ENCODE measurements at regions not wholly inside any gene's neighbourhood (a gene's known extent, or its start where the extent isn't known, plus 50 kb on each side); places are given as distances from the start of the nearest gene placed in this dataset.
A peak's percentile ranks its signal among the peaks of the same experiment; 100 is the strongest.

DNA sequence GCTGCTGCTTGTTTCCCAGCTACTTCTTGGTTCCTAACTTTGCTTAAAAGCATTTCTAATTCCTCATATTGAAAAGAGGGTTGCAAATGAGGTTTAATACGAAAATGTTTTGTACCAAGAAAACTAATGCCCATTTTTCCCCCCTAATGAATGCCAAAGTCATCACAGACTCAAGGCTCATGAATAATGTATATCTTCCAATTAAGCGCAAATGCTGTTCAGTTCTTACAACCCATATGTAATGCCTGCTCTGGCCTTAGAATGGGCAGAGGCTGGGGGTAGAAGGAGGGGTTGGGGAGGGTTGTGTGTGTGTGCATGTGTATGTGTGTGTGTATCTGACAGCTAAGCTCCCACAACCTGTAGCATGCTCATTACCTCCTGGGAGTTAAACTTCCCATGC lies 901.7 kb downstream of the KCNMA1 start:
- H3K27ac ChIP-seq (ENCODE audit: low read depth, low read length), result no peak overlapping the region
- H3K27ac Mint-ChIP-seq, result peak overlapping the region in 1 of 7 donors; percentile 73
- H3K9me3 Mint-ChIP-seq, result peaks cover 0 to 15% (median 5%) of the 10 kb centered on the region in 8 donors

DNA sequence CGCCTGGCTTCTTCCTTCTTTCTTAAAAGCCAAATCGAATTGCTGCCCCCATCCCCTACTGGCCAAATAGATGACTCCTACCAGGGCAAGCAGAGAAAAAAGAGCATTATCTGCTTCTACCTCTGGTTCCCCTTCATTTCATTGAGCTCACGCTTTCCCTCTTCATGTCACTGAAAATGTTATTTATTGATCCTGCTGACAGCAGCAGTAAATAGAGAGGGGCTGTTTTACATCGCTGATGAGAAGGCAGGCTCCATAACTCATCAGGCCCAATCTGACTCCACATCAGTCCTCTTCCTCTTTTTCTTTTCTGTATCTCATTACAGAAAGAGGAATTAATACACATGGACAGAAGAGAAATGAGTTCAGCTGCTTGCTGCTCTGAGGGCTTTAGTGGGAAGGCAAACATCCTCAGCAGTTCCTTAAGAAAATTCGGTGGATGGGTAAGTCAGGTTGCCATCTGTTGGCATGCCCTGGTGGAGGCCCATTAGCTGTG lies 904.1 kb downstream of the KCNMA1 start:
- Histone ChIP-seq H3K27me3 (ENCODE audit: insufficient read depth, low read length) (no peaks in the 10 kb centered on the region), H3K27ac (ENCODE audit: low read depth, low read length) (no peak overlapping the region), H3K4me1 (ENCODE audit: insufficient read depth, low read length) (no peaks in the 10 kb centered on the region), H3K9me3 (ENCODE audit: control insufficient read depth in 1 of 2, low read length in 2 of 2) (no peaks in the 10 kb centered on the region), H3K4me3 (ENCODE audit: low read length in 2 of 2) (no peak overlapping the region), H3K36me3 (ENCODE audit: insufficient read depth, low read length) (no peaks in the 10 kb centered on the region)
- intact Hi-C loops (cut with micrococcal nuclease), result no loop called here
- peak overlapping the region in 1 of 7 donors; percentile 86 for H3K27ac Mint-ChIP-seq
- peaks cover 2 to 20% (median 6%) of the 10 kb centered on the region in 8 donors for H3K9me3 Mint-ChIP-seq
- no peaks in the 10 kb centered on the region for H3K36me3 Mint-ChIP-seq
- H3K4me1 Mint-ChIP-seq, result peaks cover 0 to 3% (median 0%) of the 10 kb centered on the region in 4 donors
- ChIA-PET POLR2A (ENCODE audit: partially characterized antibody) (no interaction called here), CTCF (ENCODE audit: partially characterized antibody) (no interaction called here)
- no peaks in the 10 kb centered on the region for H3K27me3 Mint-ChIP-seq
- no peak overlapping the region for H3K4me3 Mint-ChIP-seq
- no peak for DNase-seq

More for the DNA sequence above, 901.7 kb downstream of the KCNMA1 start:
- H3K9me3 ChIP-seq (ENCODE audit: control insufficient read depth in 1 of 2, low read length in 2 of 2), result no peaks in the 10 kb centered on the region
- POLR2A ChIA-PET (ENCODE audit: partially characterized antibody), result no interaction called here
- CTCF ChIA-PET (ENCODE audit: partially characterized antibody), result no interaction called here
- DNase-seq, result no peak
- H3K4me1 Mint-ChIP-seq, result peaks cover 0 to 3% (median 0%) of the 10 kb centered on the region in 4 donors
- intact Hi-C loops (cut with micrococcal nuclease), result no loop called here
- no peak overlapping the region for H3K4me3 Mint-ChIP-seq
- H3K36me3 Mint-ChIP-seq, result no peaks in the 10 kb centered on the region
- no peak overlapping the region for H3K4me3 ChIP-seq (ENCODE audit: low read length in 2 of 2)
- H3K4me1 ChIP-seq (ENCODE audit: insufficient read depth, low read length), result no peaks in the 10 kb centered on the region
- H3K27me3 ChIP-seq (ENCODE audit: insufficient read depth, low read length), result no peaks in the 10 kb centered on the region
- H3K36me3 ChIP-seq (ENCODE audit: insufficient read depth, low read length), result no peaks in the 10 kb centered on the region
- H3K27me3 Mint-ChIP-seq, result no peaks in the 10 kb centered on the region

DNA sequence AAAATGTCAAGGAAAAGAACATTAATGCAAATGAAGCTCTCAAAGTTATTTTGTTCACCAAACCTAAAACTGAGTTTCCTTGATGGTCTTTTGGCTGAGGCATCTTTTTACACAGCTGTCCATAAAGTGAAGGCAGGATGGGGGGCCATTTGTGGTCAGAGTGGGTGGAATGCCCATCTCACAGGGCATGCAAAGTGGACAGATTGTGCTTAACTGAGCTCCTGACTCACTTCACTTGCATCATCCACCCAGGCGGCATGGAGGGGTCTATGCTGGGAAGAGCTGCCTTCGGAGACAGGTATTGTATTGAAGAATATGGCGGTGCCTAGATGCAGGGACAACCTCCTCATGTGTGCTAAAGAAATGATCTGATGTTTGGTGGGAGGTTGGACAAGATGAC lies 905.3 kb downstream of the KCNMA1 start:
- Mint-ChIP-seq H3K4me1 (peaks cover 0 to 3% (median 0%) of the 10 kb centered on the region in 4 donors), H3K9me3 (peaks cover 2 to 20% (median 6%) of the 10 kb centered on the region in 8 donors), H3K27me3 (no peaks in the 10 kb centered on the region), H3K36me3 (no peaks in the 10 kb centered on the region), H3K27ac (no peak overlapping the region), H3K4me3 (no peak overlapping the region)
- ChIA-PET CTCF (ENCODE audit: partially characterized antibody) (no interaction called here), POLR2A (ENCODE audit: partially characterized antibody) (no interaction called here)
- Histone ChIP-seq H3K27me3 (ENCODE audit: insufficient read depth, low read length) (no peaks in the 10 kb centered on the region), H3K9me3 (ENCODE audit: control insufficient read depth in 1 of 2, low read length in 2 of 2) (no peaks in the 10 kb centered on the region), H3K27ac (ENCODE audit: low read depth, low read length) (no peak overlapping the region), H3K4me3 (ENCODE audit: low read length in 2 of 2) (no peak overlapping the region), H3K4me1 (ENCODE audit: insufficient read depth, low read length) (no peaks in the 10 kb centered on the region), H3K36me3 (ENCODE audit: insufficient read depth, low read length) (no peaks in the 10 kb centered on the region)
- no peak for DNase-seq
- intact Hi-C loops (cut with micrococcal nuclease), result no loop called here

DNA sequence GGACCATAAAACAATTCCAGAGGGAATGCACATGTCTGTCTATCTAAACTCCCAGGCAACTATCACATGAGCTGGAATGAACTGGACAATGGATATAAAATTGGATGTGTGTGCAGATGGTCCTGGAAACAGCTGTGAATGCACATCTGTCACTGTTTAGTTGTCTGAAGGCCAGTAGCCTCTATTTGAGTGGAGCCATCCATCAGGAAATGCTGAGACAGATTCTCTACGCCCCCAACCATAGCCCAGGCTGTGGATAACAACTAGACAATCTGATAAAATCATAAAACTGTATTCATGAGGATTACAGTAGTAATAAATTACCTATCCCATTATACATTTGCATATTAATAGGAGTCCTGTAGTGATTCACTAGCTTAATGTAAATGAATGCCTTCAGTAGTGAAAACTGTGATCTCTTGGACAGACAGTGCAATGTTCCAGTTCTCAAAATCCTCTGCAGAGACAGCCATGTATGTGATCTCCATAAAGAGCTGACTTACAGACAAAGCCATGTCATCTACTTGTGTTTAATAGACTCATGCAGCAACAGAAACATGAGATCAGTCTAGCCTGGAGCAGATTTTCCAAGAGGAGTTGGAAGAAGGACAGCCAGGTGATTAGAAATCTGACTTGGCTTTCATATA lies 907.6 kb downstream of the KCNMA1 start:
- ChIA-PET POLR2A (ENCODE audit: partially characterized antibody) (no interaction called here), CTCF (ENCODE audit: partially characterized antibody) (no interaction called here)
- Mint-ChIP-seq H3K9me3 (peaks cover 2 to 20% (median 5%) of the 10 kb centered on the region in 8 donors), H3K27ac (no peak overlapping the region), H3K36me3 (no peaks in the 10 kb centered on the region), H3K4me3 (no peak overlapping the region), H3K27me3 (no peaks in the 10 kb centered on the region), H3K4me1 (no peaks in the 10 kb centered on the region)
- Histone ChIP-seq H3K27me3 (ENCODE audit: insufficient read depth, low read length) (no peaks in the 10 kb centered on the region), H3K4me3 (ENCODE audit: low read length in 2 of 2) (no peak overlapping the region), H3K36me3 (ENCODE audit: insufficient read depth, low read length) (no peaks in the 10 kb centered on the region), H3K9me3 (ENCODE audit: control insufficient read depth in 1 of 2, low read length in 2 of 2) (no peaks in the 10 kb centered on the region), H3K4me1 (ENCODE audit: insufficient read depth, low read length) (no peaks in the 10 kb centered on the region), H3K27ac (ENCODE audit: low read depth, low read length) (no peak overlapping the region)
- no peak for DNase-seq
- intact Hi-C loops (cut with micrococcal nuclease), result no loop called here

DNA sequence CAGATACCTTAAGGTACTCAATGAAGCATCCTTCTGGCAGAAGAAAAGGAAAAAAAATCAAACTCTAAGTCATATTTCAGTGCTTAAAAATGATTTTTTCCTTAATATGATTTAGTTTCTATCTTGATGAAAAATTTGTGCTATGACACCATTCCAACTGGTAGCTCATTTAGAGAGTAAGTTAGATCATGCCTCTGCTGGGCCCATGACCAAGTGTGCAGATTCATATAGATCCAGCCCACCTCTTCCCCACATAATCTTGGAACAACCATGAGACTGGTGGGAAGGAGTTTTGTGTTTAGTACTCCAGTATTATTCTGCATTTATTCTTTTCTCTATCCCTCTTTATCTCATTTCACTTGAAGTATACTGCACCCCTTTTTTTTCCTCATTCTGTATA lies 908.3 kb downstream of the KCNMA1 start:
- ChIA-PET CTCF (ENCODE audit: partially characterized antibody) (no interaction called here), POLR2A (ENCODE audit: partially characterized antibody) (no interaction called here)
- Histone ChIP-seq H3K4me1 (ENCODE audit: insufficient read depth, low read length) (no peaks in the 10 kb centered on the region), H3K4me3 (ENCODE audit: low read length in 2 of 2) (no peak overlapping the region), H3K9me3 (ENCODE audit: control insufficient read depth in 1 of 2, low read length in 2 of 2) (no peaks in the 10 kb centered on the region), H3K27me3 (ENCODE audit: insufficient read depth, low read length) (no peaks in the 10 kb centered on the region), H3K36me3 (ENCODE audit: insufficient read depth, low read length) (no peaks in the 10 kb centered on the region), H3K27ac (ENCODE audit: low read depth, low read length) (no peak overlapping the region)
- no peak for DNase-seq
- H3K36me3 Mint-ChIP-seq, result no peaks in the 10 kb centered on the region
- peaks cover 2 to 19% (median 5%) of the 10 kb centered on the region in 8 donors for H3K9me3 Mint-ChIP-seq
- intact Hi-C loops (cut with micrococcal nuclease), result no loop called here
- H3K27me3 Mint-ChIP-seq, result no peaks in the 10 kb centered on the region
- no peaks in the 10 kb centered on the region for H3K4me1 Mint-ChIP-seq
- no peak overlapping the region for H3K4me3 Mint-ChIP-seq
- no peak overlapping the region for H3K27ac Mint-ChIP-seq

DNA sequence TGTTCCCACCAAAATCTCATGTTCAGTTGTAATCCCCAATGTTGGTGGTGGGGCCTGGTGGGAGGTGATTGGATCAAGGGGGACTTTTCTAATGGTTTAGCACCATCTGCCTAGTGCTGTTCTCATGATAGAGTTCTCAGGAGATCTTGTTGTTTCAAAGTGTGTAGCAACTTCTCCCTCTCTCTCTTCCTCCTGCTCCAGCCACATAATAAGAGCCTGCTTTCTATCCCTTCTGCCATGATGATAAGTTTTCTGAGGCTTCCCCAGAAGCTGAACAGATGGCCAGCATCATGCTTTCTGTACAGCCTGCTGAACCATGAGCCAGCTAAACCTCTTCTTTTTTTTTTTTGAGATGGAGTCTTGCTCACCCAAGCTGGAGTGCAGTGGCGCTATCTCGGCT lies 910.6 kb downstream of the KCNMA1 start:
- Mint-ChIP-seq H3K4me1 (no peaks in the 10 kb centered on the region), H3K36me3 (no peaks in the 10 kb centered on the region), H3K27ac (no peak overlapping the region), H3K9me3 (peaks cover 2 to 15% (median 5%) of the 10 kb centered on the region in 8 donors), H3K4me3 (no peak overlapping the region), H3K27me3 (no peaks in the 10 kb centered on the region)
- no peaks in the 10 kb centered on the region for H3K4me1 ChIP-seq (ENCODE audit: insufficient read depth, low read length)
- no peak overlapping the region for H3K4me3 ChIP-seq (ENCODE audit: low read length in 2 of 2)
- no peak for DNase-seq
- ChIA-PET CTCF (ENCODE audit: partially characterized antibody) (no interaction called here), POLR2A (ENCODE audit: partially characterized antibody) (no interaction called here)
- peaks cover 0 to 7% of the 10 kb centered on the region in 2 donors for H3K9me3 ChIP-seq (ENCODE audit: control insufficient read depth in 1 of 2, low read length in 2 of 2)
- no peaks in the 10 kb centered on the region for H3K27me3 ChIP-seq (ENCODE audit: insufficient read depth, low read length)
- H3K27ac ChIP-seq (ENCODE audit: low read depth, low read length), result no peak overlapping the region
- intact Hi-C loops (cut with micrococcal nuclease), result no loop called here
- no peaks in the 10 kb centered on the region for H3K36me3 ChIP-seq (ENCODE audit: insufficient read depth, low read length)

DNA sequence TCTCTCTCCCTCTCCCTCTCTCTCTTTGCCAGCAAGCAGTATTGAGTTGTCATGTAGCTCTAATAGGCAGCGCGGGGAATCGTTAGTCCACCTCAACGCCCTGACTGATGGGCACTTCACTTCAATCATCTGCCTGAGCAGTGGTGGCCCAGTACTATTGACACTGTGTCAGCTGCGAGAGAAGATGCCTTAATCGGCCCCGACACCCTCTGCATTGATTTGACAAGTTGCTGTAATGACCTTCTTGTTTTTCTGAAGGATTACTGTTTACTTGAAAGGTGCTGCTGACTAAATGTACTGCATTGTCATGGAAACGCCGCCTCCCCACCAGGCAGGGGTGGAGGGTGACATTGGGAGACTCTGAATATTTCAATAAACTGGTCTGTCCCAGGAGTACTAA lies 913.8 kb downstream of the KCNMA1 start:
- Mint-ChIP-seq H3K36me3 (no peaks in the 10 kb centered on the region), H3K4me3 (no peak overlapping the region), H3K9me3 (peaks cover 0 to 6% (median 0%) of the 10 kb centered on the region in 8 donors), H3K27ac (no peak overlapping the region), H3K4me1 (no peaks in the 10 kb centered on the region), H3K27me3 (no peaks in the 10 kb centered on the region)
- CTCF ChIA-PET (ENCODE audit: partially characterized antibody), result no interaction called here
- Histone ChIP-seq H3K27ac (ENCODE audit: low read depth, low read length) (no peak overlapping the region), H3K4me3 (ENCODE audit: low read length in 2 of 2) (no peak overlapping the region), H3K27me3 (ENCODE audit: insufficient read depth, low read length) (no peaks in the 10 kb centered on the region), H3K36me3 (ENCODE audit: insufficient read depth, low read length) (no peaks in the 10 kb centered on the region), H3K4me1 (ENCODE audit: insufficient read depth, low read length) (no peaks in the 10 kb centered on the region), H3K9me3 (ENCODE audit: control insufficient read depth in 1 of 2, low read length in 2 of 2) (peaks cover 0 to 7% of the 10 kb centered on the region in 2 donors)
- DNase-seq, result no peak
- intact Hi-C loops (cut with micrococcal nuclease), result no loop called here
- POLR2A ChIA-PET (ENCODE audit: partially characterized antibody), result no interaction called here
